ENCODE measurements at regions not wholly inside any gene's neighbourhood (a gene's known extent, or its start where the extent isn't known, plus 50 kb on each side); places are given as distances from the start of the nearest gene placed in this dataset.

- in situ Hi-C loops (cut with MboI; ENCODE audit: low sequenced_read_pairs, unreplicated experiment): no loop called here
- DNase-seq (ENCODE audit: low spot score): no peak
- no peak for TF ChIP-seq CTCF (IDR thresholded peaks at IDR 0.05; ENCODE audit: borderline replicate concordance, control extremely low read depth, extremely low read depth, insufficient read depth, missing control alignments)
Measured at GRCh38 chr5:6889030-6889429, 175.8 kb downstream of the TENT4A start.

- DNase-seq (ENCODE audit: low spot score): no peak
- in situ Hi-C loops (cut with MboI; ENCODE audit: low sequenced_read_pairs, unreplicated experiment): no loop called here
- no peak for TF ChIP-seq CTCF (IDR thresholded peaks at IDR 0.05; ENCODE audit: borderline replicate concordance, control extremely low read depth, extremely low read depth, insufficient read depth, missing control alignments)
Measured at GRCh38 chr5:6899221-6899620, 186.0 kb downstream of the TENT4A start.

GRCh38 chr5:6900247-6901227, 187.3 kb downstream of the TENT4A start:
- in situ Hi-C loops (cut with MboI; ENCODE audit: low sequenced_read_pairs, unreplicated experiment): no loop called here
- TF ChIP-seq CTCF (IDR thresholded peaks at IDR 0.05; ENCODE audit: borderline replicate concordance, control extremely low read depth, extremely low read depth, insufficient read depth, missing control alignments): no peak
- no peak for DNase-seq (ENCODE audit: low spot score)

- in situ Hi-C loops (cut with MboI; ENCODE audit: low sequenced_read_pairs, unreplicated experiment): no loop called here
- DNase-seq (ENCODE audit: low spot score): no peak
- no peak for TF ChIP-seq CTCF (IDR thresholded peaks at IDR 0.05; ENCODE audit: borderline replicate concordance, control extremely low read depth, extremely low read depth, insufficient read depth, missing control alignments)
Measured at GRCh38 chr5:6902094-6902493, 188.9 kb downstream of the TENT4A start.

- in situ Hi-C loops (cut with MboI; ENCODE audit: low sequenced_read_pairs, unreplicated experiment): no loop called here
- TF ChIP-seq CTCF (IDR thresholded peaks at IDR 0.05; ENCODE audit: borderline replicate concordance, control extremely low read depth, extremely low read depth, insufficient read depth, missing control alignments): no peak
- no peak for DNase-seq (ENCODE audit: low spot score)
Measured at GRCh38 chr5:6902597-6902996, 189.4 kb downstream of the TENT4A start.

- in situ Hi-C loops (cut with MboI; ENCODE audit: low sequenced_read_pairs, unreplicated experiment): no loop called here
- DNase-seq (ENCODE audit: low spot score): no peak
- no peak for TF ChIP-seq CTCF (IDR thresholded peaks at IDR 0.05; ENCODE audit: borderline replicate concordance, control extremely low read depth, extremely low read depth, insufficient read depth, missing control alignments)
Measured at GRCh38 chr5:6903934-6904333, 190.7 kb downstream of the TENT4A start.

Measured in GM13976 (cell line).